Ascending aorta (tissue), 2 donors: ENCODE measurements at regions not wholly inside any gene's neighbourhood (a gene's known extent, or its start where the extent isn't known, plus 50 kb on each side); places are given as distances from the start of the nearest gene placed in this dataset.

ENCODE experiments used
- DNase-seq, 2 donors: peaks; one replicate each; pipeline ENCODE4 v3.0.0-alpha.2; 2019; ENCODE audit warnings: low spot score in 2 of 2
- H3K27ac ChIP-seq, 2 donors: fragments of 200-600 bp; sonication (generic); one replicate each; pipeline ENCODE4 v1.5.1; 2016 to 2017; ENCODE audit warnings: mild to moderate bottlenecking in 1 of 2
- H3K27me3 ChIP-seq: fragments of 200-600 bp; sonication (generic); one replicate; pipeline ENCODE4 v1.5.1; 2017
- H3K36me3 ChIP-seq, 2 donors: fragments of 200-600 bp; sonication (generic); one replicate each; pipeline ENCODE4 v1.5.1; 2016
- H3K4me1 ChIP-seq, 2 donors: fragments of 200-600 bp; sonication (generic); one replicate each; pipeline ENCODE4 v1.5.1; 2016 to 2017; ENCODE audit warnings: mild to moderate bottlenecking in 1 of 2
- H3K4me3 ChIP-seq, 2 donors: fragments of 200-600 bp; sonication (generic); one replicate each; pipeline ENCODE4 v1.5.1; 2016 to 2017; ENCODE audit warnings: mild to moderate bottlenecking in 1 of 2
- H3K9me3 ChIP-seq, 2 donors: fragments of 200-600 bp; sonication (generic); one replicate each; pipeline ENCODE4 v1.5.1; 2016
- intact Hi-C: fragments of 100-400 bp; cut with DNase I; formaldehyde crosslinking; loops from one replicate; pipeline ENCODE4 v1.15.1; 2023
- TF ChIP-seq, protein P1 (sequence below), 3 experiments: fragments of 200-600 bp in 2 of 3; fragments of 450-650 bp in 1 of 3; sonication (generic) in 2 of 3; IDR thresholded peaks; one replicate each; pipeline ENCODE4 v1.5.1; 2016 to 2019; ENCODE audit warnings: antibody characterized with exemption in 3 of 3, mild to moderate bottlenecking in 1 of 3, moderate library complexity in 1 of 3

DNA sequence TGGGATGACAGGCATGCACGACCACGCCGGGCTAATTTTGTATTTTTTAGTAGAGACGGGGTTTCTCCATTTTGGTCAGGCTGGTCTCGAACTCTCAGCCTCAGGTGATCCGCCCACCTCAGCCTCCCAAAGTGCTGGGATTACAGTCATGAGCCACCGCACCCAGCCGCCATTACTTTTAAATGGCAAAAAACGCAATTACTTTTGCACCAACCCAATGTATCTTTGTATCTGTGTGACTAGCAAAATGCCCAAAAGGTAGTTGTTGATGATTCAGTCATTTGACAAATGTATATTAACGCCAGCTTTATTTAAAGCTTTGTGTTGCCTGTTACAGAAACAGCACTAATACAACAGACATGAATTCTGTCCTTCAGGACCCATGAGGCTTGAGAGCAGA is 216.9 kb upstream of the FMN2 start:
- intact Hi-C loops: no loop called here

DNA sequence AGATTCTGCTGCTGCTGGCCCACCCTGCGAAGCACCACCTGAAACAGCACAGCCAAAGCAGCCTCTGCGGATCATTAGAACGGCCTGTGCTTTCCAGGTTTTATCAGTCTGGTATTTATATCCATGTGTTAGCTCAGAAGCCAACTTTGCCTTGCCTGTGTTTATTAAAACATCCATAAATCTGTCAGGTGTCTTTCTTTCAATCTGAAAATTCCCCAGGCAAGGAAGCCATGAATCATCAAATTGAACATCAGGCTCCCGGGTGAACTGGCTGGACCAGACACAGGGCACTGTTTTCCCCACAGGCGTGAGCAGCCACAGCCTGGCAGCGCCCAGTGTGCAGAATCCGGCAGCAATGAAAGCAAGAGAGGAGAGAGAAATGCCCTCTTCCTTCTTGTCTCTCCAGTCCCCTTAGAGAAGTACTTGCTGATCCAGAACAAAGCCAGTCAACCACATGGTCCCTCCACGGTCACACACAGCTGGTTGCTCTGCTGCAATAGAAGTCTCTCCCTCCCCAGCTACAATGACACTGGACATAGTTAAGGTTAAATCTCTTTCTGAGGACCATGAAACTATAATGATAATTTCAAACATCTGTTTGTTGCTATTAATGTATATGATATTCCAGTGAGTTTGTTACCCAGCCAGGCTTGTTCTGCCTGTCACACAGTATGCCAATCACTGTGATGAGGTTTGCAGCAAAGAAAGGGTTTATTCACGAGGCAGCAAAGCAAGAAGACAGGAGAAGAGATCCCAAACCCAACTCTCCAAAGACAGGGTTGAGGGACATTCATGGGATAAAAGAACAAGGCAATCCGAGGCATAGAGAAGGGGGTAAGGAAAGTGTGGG is 212.1 kb upstream of the FMN2 start:
- intact Hi-C loops: no loop called here
- Histone ChIP-seq H3K9me3 (no peaks in the 10 kb centered on the region), H3K36me3 (no peaks in the 10 kb centered on the region), H3K4me3 (no peak overlapping the region), H3K4me1 (no peaks in the 10 kb centered on the region), H3K27me3 (no peaks in the 10 kb centered on the region), H3K27ac (no peak overlapping the region)
- TF ChIP-seq, protein P1, sequence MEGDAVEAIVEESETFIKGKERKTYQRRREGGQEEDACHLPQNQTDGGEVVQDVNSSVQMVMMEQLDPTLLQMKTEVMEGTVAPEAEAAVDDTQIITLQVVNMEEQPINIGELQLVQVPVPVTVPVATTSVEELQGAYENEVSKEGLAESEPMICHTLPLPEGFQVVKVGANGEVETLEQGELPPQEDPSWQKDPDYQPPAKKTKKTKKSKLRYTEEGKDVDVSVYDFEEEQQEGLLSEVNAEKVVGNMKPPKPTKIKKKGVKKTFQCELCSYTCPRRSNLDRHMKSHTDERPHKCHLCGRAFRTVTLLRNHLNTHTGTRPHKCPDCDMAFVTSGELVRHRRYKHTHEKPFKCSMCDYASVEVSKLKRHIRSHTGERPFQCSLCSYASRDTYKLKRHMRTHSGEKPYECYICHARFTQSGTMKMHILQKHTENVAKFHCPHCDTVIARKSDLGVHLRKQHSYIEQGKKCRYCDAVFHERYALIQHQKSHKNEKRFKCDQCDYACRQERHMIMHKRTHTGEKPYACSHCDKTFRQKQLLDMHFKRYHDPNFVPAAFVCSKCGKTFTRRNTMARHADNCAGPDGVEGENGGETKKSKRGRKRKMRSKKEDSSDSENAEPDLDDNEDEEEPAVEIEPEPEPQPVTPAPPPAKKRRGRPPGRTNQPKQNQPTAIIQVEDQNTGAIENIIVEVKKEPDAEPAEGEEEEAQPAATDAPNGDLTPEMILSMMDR (IDR thresholded peaks at IDR 0.05): no peak
- DNase-seq: no peak

More for the DNA sequence above, 216.9 kb upstream of the FMN2 start:
- TF ChIP-seq, protein P1 (IDR thresholded peaks at IDR 0.05): no peak
- DNase-seq: no peak
- Histone ChIP-seq H3K36me3 (no peaks in the 10 kb centered on the region), H3K9me3 (no peaks in the 10 kb centered on the region), H3K4me1 (no peaks in the 10 kb centered on the region), H3K27me3 (no peaks in the 10 kb centered on the region), H3K27ac (no peak overlapping the region), H3K4me3 (no peak overlapping the region)

DNA sequence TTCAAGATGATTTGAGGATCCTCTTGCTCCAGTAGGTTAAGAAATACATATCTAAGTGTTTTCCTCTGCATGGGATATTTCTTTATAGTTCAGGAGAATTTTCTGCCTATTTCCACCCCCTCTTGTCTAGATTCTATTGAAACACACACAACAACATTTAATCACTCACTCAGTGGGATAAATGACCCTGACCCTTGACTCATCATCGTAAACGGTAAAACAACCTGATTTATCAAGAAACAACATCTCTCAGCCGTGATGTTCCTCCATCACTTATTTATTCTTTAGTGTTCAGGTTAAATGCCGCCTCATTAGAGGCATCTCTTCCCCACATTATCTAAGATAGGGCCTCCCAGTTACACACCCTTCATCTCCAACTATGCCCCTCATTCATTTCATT is 208.7 kb upstream of the FMN2 start:
- H3K36me3 ChIP-seq: no peaks in the 10 kb centered on the region
- TF ChIP-seq, protein P1 (IDR thresholded peaks at IDR 0.05): no peak
- H3K27ac ChIP-seq: no peak overlapping the region
- DNase-seq: no peak
- intact Hi-C loops: no loop called here
- no peaks in the 10 kb centered on the region for H3K4me1 ChIP-seq
- no peaks in the 10 kb centered on the region for H3K9me3 ChIP-seq
- H3K4me3 ChIP-seq: no peak overlapping the region
- no peaks in the 10 kb centered on the region for H3K27me3 ChIP-seq

DNA sequence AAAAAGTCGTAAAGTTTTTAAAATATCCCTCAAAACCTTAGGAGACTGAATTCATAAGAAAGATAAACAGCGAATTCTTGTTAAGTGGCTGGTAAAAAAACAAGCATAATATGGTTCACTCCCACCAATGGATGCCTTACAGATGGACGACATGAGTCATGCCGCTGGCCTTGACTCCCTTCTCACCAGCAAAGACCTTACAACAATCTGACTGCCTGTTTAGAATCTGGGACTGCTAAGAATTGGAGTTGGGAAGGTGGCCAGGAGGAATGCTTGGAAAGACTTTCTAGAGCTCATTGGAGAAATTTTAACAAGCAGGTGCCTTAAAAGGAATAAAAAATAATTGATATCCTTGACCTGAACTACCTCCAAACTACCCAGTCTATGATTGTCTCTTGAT is 206.9 kb upstream of the FMN2 start:
- Histone ChIP-seq H3K4me3 (no peak overlapping the region), H3K4me1 (no peaks in the 10 kb centered on the region), H3K27me3 (no peaks in the 10 kb centered on the region), H3K9me3 (no peaks in the 10 kb centered on the region), H3K27ac (no peak overlapping the region), H3K36me3 (no peaks in the 10 kb centered on the region)
- no peak for DNase-seq
- intact Hi-C loops: no loop called here
- TF ChIP-seq, protein P1 (IDR thresholded peaks at IDR 0.05): no peak

DNA sequence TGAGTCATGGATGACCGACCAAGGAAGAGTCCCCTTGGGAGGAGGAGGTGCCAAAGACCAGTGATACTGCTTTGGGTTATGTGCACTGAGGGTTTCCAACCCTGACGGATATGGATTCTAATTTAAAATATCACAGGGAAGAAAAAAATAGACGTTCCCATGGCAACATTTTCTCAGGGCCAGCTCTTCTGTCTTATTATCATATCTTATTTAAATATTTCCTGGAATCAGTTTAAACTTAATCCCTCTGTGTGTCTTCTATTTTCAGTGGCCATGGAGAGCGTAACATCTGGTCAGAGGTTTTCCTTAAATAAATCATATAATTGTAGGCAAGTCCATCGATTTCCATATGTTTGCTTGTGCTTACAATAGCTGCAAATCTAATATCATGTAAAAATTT is 205.4 kb upstream of the FMN2 start:
- no peaks in the 10 kb centered on the region for H3K36me3 ChIP-seq
- DNase-seq: no peak
- intact Hi-C loops: no loop called here
- H3K4me3 ChIP-seq: no peak overlapping the region
- H3K9me3 ChIP-seq: no peaks in the 10 kb centered on the region
- TF ChIP-seq, protein P1 (IDR thresholded peaks at IDR 0.05): no peak
- H3K27ac ChIP-seq: no peak overlapping the region
- no peaks in the 10 kb centered on the region for H3K27me3 ChIP-seq
- H3K4me1 ChIP-seq: no peaks in the 10 kb centered on the region
